ENCODE measurements at regions not wholly inside any gene's neighbourhood (a gene's known extent, or its start where the extent isn't known, plus 50 kb on each side); places are given as distances from the start of the nearest gene placed in this dataset.

DNA sequence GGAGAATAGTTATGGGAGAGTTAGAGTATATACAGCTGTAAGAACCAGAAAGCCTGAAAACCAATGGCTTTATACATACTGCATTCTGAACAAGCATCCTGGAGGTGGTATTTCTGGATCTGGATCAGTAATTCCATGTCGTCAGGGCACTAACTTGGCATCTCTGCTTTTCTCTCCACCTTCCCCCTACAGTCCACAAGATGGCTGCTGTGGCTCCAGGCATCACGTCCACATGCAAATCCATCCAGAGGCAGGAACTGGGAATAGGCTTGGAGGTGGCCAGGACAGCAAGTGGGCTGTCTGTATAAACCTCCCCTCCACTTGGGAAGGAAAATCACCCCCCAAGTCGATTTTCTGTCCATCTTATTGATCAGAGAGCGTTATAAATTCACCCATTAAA lies 86.2 kb upstream of the WDR26 start:
- TF ChIP-seq, protein P1, sequence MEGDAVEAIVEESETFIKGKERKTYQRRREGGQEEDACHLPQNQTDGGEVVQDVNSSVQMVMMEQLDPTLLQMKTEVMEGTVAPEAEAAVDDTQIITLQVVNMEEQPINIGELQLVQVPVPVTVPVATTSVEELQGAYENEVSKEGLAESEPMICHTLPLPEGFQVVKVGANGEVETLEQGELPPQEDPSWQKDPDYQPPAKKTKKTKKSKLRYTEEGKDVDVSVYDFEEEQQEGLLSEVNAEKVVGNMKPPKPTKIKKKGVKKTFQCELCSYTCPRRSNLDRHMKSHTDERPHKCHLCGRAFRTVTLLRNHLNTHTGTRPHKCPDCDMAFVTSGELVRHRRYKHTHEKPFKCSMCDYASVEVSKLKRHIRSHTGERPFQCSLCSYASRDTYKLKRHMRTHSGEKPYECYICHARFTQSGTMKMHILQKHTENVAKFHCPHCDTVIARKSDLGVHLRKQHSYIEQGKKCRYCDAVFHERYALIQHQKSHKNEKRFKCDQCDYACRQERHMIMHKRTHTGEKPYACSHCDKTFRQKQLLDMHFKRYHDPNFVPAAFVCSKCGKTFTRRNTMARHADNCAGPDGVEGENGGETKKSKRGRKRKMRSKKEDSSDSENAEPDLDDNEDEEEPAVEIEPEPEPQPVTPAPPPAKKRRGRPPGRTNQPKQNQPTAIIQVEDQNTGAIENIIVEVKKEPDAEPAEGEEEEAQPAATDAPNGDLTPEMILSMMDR (IDR thresholded peaks at IDR 0.05; ENCODE audit: low read depth, low read length): no peak
- TF ChIP-seq EZH2phosphoT487 (IDR thresholded peaks at IDR 0.05; ENCODE audit: low read depth): no peak

Data from OCI-LY3 (cell line).